Mesendoderm (in vitro differentiated cells): ENCODE measurements at regions not wholly inside any gene's neighbourhood (a gene's known extent, or its start where the extent isn't known, plus 50 kb on each side); places are given as distances from the start of the nearest gene placed in this dataset.

Source experiments
- DNase-seq: peaks from one replicate; pipeline ENCODE4 v3.0.0; 2013
- H2AK5ac ChIP-seq: 2 replicates; pipeline ENCODE4 v1.6.1; 2013; ENCODE audit warnings: low read length, inconsistent platforms
- H2BK120ac ChIP-seq: 2 replicates; pipeline ENCODE4 v1.6.1; 2013; ENCODE audit warnings: low read depth, mild to moderate bottlenecking, low read length, moderate library complexity, mixed read lengths
- H2BK15ac ChIP-seq: replicated peaks from 2 replicates; pipeline ENCODE4 v1.6.1; 2013; ENCODE audit warnings: low read depth, mild to moderate bottlenecking, moderate library complexity
- H2BK5ac ChIP-seq: 2 replicates; pipeline ENCODE4 v1.6.1; 2013; ENCODE audit warnings: low read length, inconsistent platforms
- H3K18ac ChIP-seq: 2 replicates; pipeline ENCODE4 v1.6.1; 2013; ENCODE audit warnings: mild to moderate bottlenecking, low read length, mixed read lengths
- H3K23ac ChIP-seq: one replicate; pipeline ENCODE4 v1.6.1; 2013; ENCODE audit warnings: low read length
- H3K27ac ChIP-seq: 2 replicates; pipeline ENCODE4 v1.5.1; 2013; ENCODE audit warnings: low read depth, mild to moderate bottlenecking, inconsistent platforms, low read length, moderate library complexity
- H3K27me3 ChIP-seq: 2 replicates; pipeline ENCODE4 v1.6.1; 2013; ENCODE audit warnings: low read length, control low read depth, mild to moderate bottlenecking, inconsistent platforms; ENCODE audit not compliant: insufficient read depth, poor library complexity
- H3K36me3 ChIP-seq: 2 replicates; pipeline ENCODE4 v1.6.1; 2013; ENCODE audit warnings: low read length, inconsistent platforms; ENCODE audit not compliant: control insufficient read depth, insufficient read depth
- H3K4ac ChIP-seq: one replicate; pipeline ENCODE4 v1.6.1; 2013; ENCODE audit warnings: low read depth, mild to moderate bottlenecking, low read length, moderate library complexity
- H3K4me1 ChIP-seq: 2 replicates; pipeline ENCODE4 v1.6.1; 2013; ENCODE audit warnings: low read depth, low read length, inconsistent platforms; ENCODE audit not compliant: control insufficient read depth
- H3K4me2 ChIP-seq: 2 replicates; pipeline ENCODE4 v1.6.1; 2013; ENCODE audit warnings: low read length
- H3K4me3 ChIP-seq: 2 replicates; pipeline ENCODE4 v1.5.1; 2013; ENCODE audit warnings: mild to moderate bottlenecking, low read length
- H3K56ac ChIP-seq: one replicate; pipeline ENCODE4 v1.6.1; 2013; ENCODE audit warnings: low read length
- H3K79me1 ChIP-seq: 2 replicates; pipeline ENCODE4 v1.6.1; 2013; ENCODE audit warnings: low read length, inconsistent platforms
- H3K79me2 ChIP-seq: 2 replicates; pipeline ENCODE4 v1.6.1; 2013; ENCODE audit warnings: mild to moderate bottlenecking, low read length; ENCODE audit not compliant: control insufficient read depth, insufficient read depth
- H3K9ac ChIP-seq: 2 replicates; pipeline ENCODE4 v1.6.1; 2013; ENCODE audit warnings: low read length, inconsistent platforms
- H4K5ac ChIP-seq: one replicate; pipeline ENCODE4 v1.6.1; 2013; ENCODE audit warnings: low read length
- H4K8ac ChIP-seq: one replicate; pipeline ENCODE4 v1.6.1; 2013; ENCODE audit warnings: low read depth, mild to moderate bottlenecking, control low read depth, low read length, moderate library complexity
- WGBS: extraction: QIAGEN DNeasy Blood & Tissue Kit; methylation state at CpG from one replicate; pipeline ENCODE4 v1.1.7; 2013; ENCODE audit warnings: low lambda C conversion rate, missing lambda C conversion rate; ENCODE audit not compliant: insufficient coverage; ENCODE audit errors: extremely low coverage; 5-methylcytosine and 5-hydroxymethylcytosine counted together

DNA sequence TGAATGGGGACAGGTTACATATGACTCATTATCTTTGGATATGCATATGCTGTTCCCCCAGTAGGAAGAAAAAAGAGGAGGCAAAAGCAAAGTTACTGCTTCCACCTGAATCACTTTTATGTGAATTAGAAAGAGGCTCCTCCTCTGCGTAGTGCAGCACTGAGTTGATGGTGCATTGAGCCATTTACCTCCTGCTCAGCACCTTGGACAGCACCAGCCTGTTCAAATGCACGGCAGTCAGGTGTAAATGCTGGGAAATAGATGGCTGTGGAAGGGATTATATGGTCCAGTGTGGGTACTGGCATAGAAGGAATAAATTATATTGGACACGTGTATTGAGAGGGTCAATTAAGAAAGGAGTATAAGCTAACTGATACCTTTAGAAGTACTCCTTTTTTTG, 541.9 kb upstream of the SEL1L start:
- DNase-seq = peak; percentile 71
- Histone ChIP-seq H3K18ac (no peak overlapping the region), H2BK15ac (no peak overlapping the region), H2BK5ac (no peak overlapping the region), H3K79me2 (no peaks in the 10 kb centered on the region), H2BK120ac (no peak overlapping the region), H3K23ac (no peak overlapping the region), H4K8ac (no peak overlapping the region), H3K4me2 (no peak overlapping the region), H3K9ac (no peak overlapping the region), H3K36me3 (no peaks in the 10 kb centered on the region), H3K56ac (no peak overlapping the region), H3K4me3 (no peak overlapping the region), H3K27me3 (no peaks in the 10 kb centered on the region), H3K4me1 (no peaks in the 10 kb centered on the region), H3K4ac (no peak overlapping the region), H2AK5ac (no peak overlapping the region), H4K5ac (no peak overlapping the region), H3K79me1 (no peaks in the 10 kb centered on the region), H3K27ac (no peak overlapping the region)
- no CpG with 5 or more reads among the region's 3 CpGs for WGBS

DNA sequence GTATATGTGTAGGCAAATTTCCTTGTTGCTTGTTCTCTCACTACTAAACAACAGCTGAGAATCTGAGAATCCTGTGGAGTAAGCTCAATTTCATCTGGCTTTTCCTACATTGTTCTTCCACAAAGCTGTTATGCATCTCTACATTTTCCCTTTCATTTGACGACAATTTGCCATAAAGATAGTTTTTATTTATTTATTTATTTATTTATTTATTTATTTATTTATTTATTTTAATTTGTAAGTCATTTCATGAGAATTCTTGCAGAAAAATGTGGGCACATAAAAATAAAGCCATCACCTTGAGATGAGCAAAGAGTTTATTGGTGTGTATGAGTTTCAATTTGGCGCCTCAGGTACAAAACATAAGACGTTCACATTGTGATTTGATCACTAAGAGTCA, 545.9 kb upstream of the SEL1L start:
- Histone ChIP-seq H3K9ac (no peak overlapping the region), H3K4ac (no peak overlapping the region), H3K27ac (no peak overlapping the region), H2BK120ac (no peak overlapping the region), H3K27me3 (no peaks in the 10 kb centered on the region), H3K79me2 (no peaks in the 10 kb centered on the region), H4K8ac (no peak overlapping the region), H2BK15ac (no peak overlapping the region), H2AK5ac (no peak overlapping the region), H3K18ac (no peak overlapping the region), H3K4me1 (no peaks in the 10 kb centered on the region), H2BK5ac (no peak overlapping the region), H3K56ac (no peak overlapping the region), H3K4me3 (no peak overlapping the region), H3K36me3 (no peaks in the 10 kb centered on the region), H3K4me2 (no peak overlapping the region), H4K5ac (no peak overlapping the region), H3K23ac (no peak overlapping the region), H3K79me1 (no peaks in the 10 kb centered on the region)
- no peak for DNase-seq
- no CpG with 5 or more reads among the region's 3 CpGs for WGBS

- Histone ChIP-seq H2BK15ac (no peak overlapping the region), H3K36me3 (no peaks in the 10 kb centered on the region), H3K18ac (no peak overlapping the region), H3K4me3 (no peak overlapping the region), H3K4me2 (no peak overlapping the region), H3K4ac (no peak overlapping the region), H2AK5ac (no peak overlapping the region), H4K8ac (no peak overlapping the region), H3K79me1 (no peaks in the 10 kb centered on the region), H3K23ac (no peak overlapping the region), H3K27me3 (no peaks in the 10 kb centered on the region), H3K56ac (no peak overlapping the region), H3K27ac (no peak overlapping the region), H4K5ac (no peak overlapping the region), H3K9ac (no peak overlapping the region), H2BK5ac (no peak overlapping the region), H3K79me2 (no peaks in the 10 kb centered on the region), H3K4me1 (no peaks in the 10 kb centered on the region), H2BK120ac (no peak overlapping the region)
- DNase-seq = no peak
- WGBS = no CpG with 5 or more reads among the region's 4 CpGs
Observed at GRCh38 chr14:82080370-82080769, 546.7 kb upstream of the SEL1L start.

- H3K27me3 ChIP-seq = no peaks in the 10 kb centered on the region
- no peak overlapping the region for H2AK5ac ChIP-seq
- DNase-seq = no peak
- H2BK120ac ChIP-seq = no peak overlapping the region
- no peak overlapping the region for H2BK5ac ChIP-seq
- H3K4me1 ChIP-seq = no peaks in the 10 kb centered on the region
- H3K4me3 ChIP-seq = no peak overlapping the region
- no peak overlapping the region for H3K23ac ChIP-seq
- WGBS = no CpG with 5 or more reads among the region's 3 CpGs
- H3K56ac ChIP-seq = no peak overlapping the region
- H3K79me2 ChIP-seq = no peaks in the 10 kb centered on the region
- no peak overlapping the region for H3K9ac ChIP-seq
- H2BK15ac ChIP-seq = no peak overlapping the region
- H4K5ac ChIP-seq = no peak overlapping the region
- no peak overlapping the region for H3K4me2 ChIP-seq
- H3K36me3 ChIP-seq = no peaks in the 10 kb centered on the region
- H3K18ac ChIP-seq = no peak overlapping the region
- no peak overlapping the region for H3K4ac ChIP-seq
- H3K79me1 ChIP-seq = no peaks in the 10 kb centered on the region
- no peak overlapping the region for H4K8ac ChIP-seq
- H3K27ac ChIP-seq = no peak overlapping the region
Observed at GRCh38 chr14:82084813-82085212, 551.2 kb upstream of the SEL1L start.

- H4K5ac ChIP-seq = no peak overlapping the region
- peaks cover 2% of the 10 kb centered on the region for H3K4me1 ChIP-seq
- H3K56ac ChIP-seq = no peak overlapping the region
- no peaks in the 10 kb centered on the region for H3K27me3 ChIP-seq
- no peaks in the 10 kb centered on the region for H3K79me2 ChIP-seq
- no peak overlapping the region for H2BK120ac ChIP-seq
- H3K4me3 ChIP-seq = no peak overlapping the region
- no peak overlapping the region for H2BK5ac ChIP-seq
- no peak overlapping the region for H3K27ac ChIP-seq
- no peak overlapping the region for H2BK15ac ChIP-seq
- no peak overlapping the region for H3K4ac ChIP-seq
- WGBS = no CpG with 5 or more reads among the region's 2 CpGs
- H3K18ac ChIP-seq = no peak overlapping the region
- H3K9ac ChIP-seq = no peak overlapping the region
- no peak overlapping the region for H3K4me2 ChIP-seq
- H2AK5ac ChIP-seq = no peak overlapping the region
- H3K36me3 ChIP-seq = no peaks in the 10 kb centered on the region
- H4K8ac ChIP-seq = no peak overlapping the region
- no peaks in the 10 kb centered on the region for H3K79me1 ChIP-seq
- H3K23ac ChIP-seq = no peak overlapping the region
- DNase-seq = no peak
Observed at GRCh38 chr14:82091097-82091496, 557.4 kb upstream of the SEL1L start.

GRCh38 chr14:82094829-82095345, 561.2 kb upstream of the SEL1L start:
- Histone ChIP-seq H2AK5ac (no peak overlapping the region), H3K4me3 (no peak overlapping the region), H3K4me2 (no peak overlapping the region), H3K79me2 (no peaks in the 10 kb centered on the region), H3K27ac (no peak overlapping the region), H4K5ac (no peak overlapping the region), H4K8ac (no peak overlapping the region), H3K9ac (no peak overlapping the region), H2BK5ac (no peak overlapping the region), H3K36me3 (no peaks in the 10 kb centered on the region), H3K4me1 (peaks cover 2% of the 10 kb centered on the region), H3K4ac (no peak overlapping the region), H3K27me3 (no peaks in the 10 kb centered on the region), H2BK120ac (no peak overlapping the region), H3K56ac (no peak overlapping the region), H3K23ac (no peak overlapping the region), H2BK15ac (no peak overlapping the region), H3K18ac (no peak overlapping the region), H3K79me1 (no peaks in the 10 kb centered on the region)
- no peak for DNase-seq
- no CpG with 5 or more reads among the region's 5 CpGs for WGBS
